ENCODE measurements at regions not wholly inside any gene's neighbourhood (a gene's known extent, or its start where the extent isn't known, plus 50 kb on each side); places are given as distances from the start of the nearest gene placed in this dataset.

- DNase-seq (ENCODE audit: low read depth) = no peak
Measured at GRCh38 chr18:78213361-78213994, 766.1 kb upstream of the SALL3 start.

GRCh38 chr18:78221496-78221895, 758.1 kb upstream of the SALL3 start:
- no peak for DNase-seq (ENCODE audit: low read depth)

- DNase-seq (ENCODE audit: low read depth) = no peak
Measured at GRCh38 chr18:78228974-78229373, 750.6 kb upstream of the SALL3 start.

GRCh38 chr18:78230911-78231310, 748.7 kb upstream of the SALL3 start:
- no peak for DNase-seq (ENCODE audit: low read depth)

GRCh38 chr18:78232196-78232595, 747.4 kb upstream of the SALL3 start:
- DNase-seq (ENCODE audit: low read depth) = no peak

- DNase-seq (ENCODE audit: low read depth) = no peak
Measured at GRCh38 chr18:78237864-78238263, 741.8 kb upstream of the SALL3 start.

- no peak for DNase-seq (ENCODE audit: low read depth)
Measured at GRCh38 chr18:78238404-78239089, 741.1 kb upstream of the SALL3 start.

- DNase-seq (ENCODE audit: low read depth) = no peak
Measured at GRCh38 chr18:78239090-78239457, 740.5 kb upstream of the SALL3 start.

GRCh38 chr18:78240101-78240500, 739.5 kb upstream of the SALL3 start:
- DNase-seq (ENCODE audit: low read depth) = no peak

- DNase-seq (ENCODE audit: low read depth) = no peak
Measured at GRCh38 chr18:78240627-78241252, 738.9 kb upstream of the SALL3 start.

GRCh38 chr18:78241535-78242253, 737.9 kb upstream of the SALL3 start:
- no peak for DNase-seq (ENCODE audit: low read depth)

- peak; percentile 1 for DNase-seq (ENCODE audit: low read depth)
Measured at GRCh38 chr18:78242254-78242643, 737.4 kb upstream of the SALL3 start.

GRCh38 chr18:78242806-78243205, 736.8 kb upstream of the SALL3 start:
- DNase-seq (ENCODE audit: low read depth) = no peak

- no peak for DNase-seq (ENCODE audit: low read depth)
Measured at GRCh38 chr18:78244779-78245178, 734.8 kb upstream of the SALL3 start.

GRCh38 chr18:78245451-78245850, 734.2 kb upstream of the SALL3 start:
- DNase-seq (ENCODE audit: low read depth) = no peak

- no peak for DNase-seq (ENCODE audit: low read depth)
Measured at GRCh38 chr18:78246050-78246449, 733.6 kb upstream of the SALL3 start.

- no peak for DNase-seq (ENCODE audit: low read depth)
Measured at GRCh38 chr18:78246588-78246987, 733.0 kb upstream of the SALL3 start.

- no peak for DNase-seq (ENCODE audit: low read depth)
Measured at GRCh38 chr18:78247615-78248289, 731.9 kb upstream of the SALL3 start.

- no peak for DNase-seq (ENCODE audit: low read depth)
Measured at GRCh38 chr18:78255013-78255412, 724.6 kb upstream of the SALL3 start.

GRCh38 chr18:78268226-78268988, 711.2 kb upstream of the SALL3 start:
- DNase-seq (ENCODE audit: low read depth) = no peak

- DNase-seq (ENCODE audit: low read depth) = no peak
Measured at GRCh38 chr18:78271790-78272189, 707.8 kb upstream of the SALL3 start.

- DNase-seq (ENCODE audit: low read depth) = no peak
Measured at GRCh38 chr18:78273876-78274275, 705.7 kb upstream of the SALL3 start.

Measured in amniotic epithelial cell (primary cell).